BE2C (cell line): ENCODE measurements at regions not wholly inside any gene's neighbourhood (a gene's known extent, or its start where the extent isn't known, plus 50 kb on each side); places are given as distances from the start of the nearest gene placed in this dataset.

Experiments
- DNase-seq: peaks from one replicate; pipeline ENCODE4 v3.0.0-alpha.2; 2020
- H3K27me3 ChIP-seq: fragments of 250-450 bp; sonication (Bioruptor Pico); 2 replicates; pipeline ENCODE4 v1.5.1; 2020; ENCODE audit warnings: mild to moderate bottlenecking
- H3K36me3 ChIP-seq: fragments of 250-450 bp; sonication (Bioruptor Pico); 2 replicates; pipeline ENCODE4 v1.5.1; 2020; ENCODE audit warnings: mild to moderate bottlenecking
- H3K4me1 ChIP-seq: fragments of 250-450 bp; sonication (Bioruptor Pico); 2 replicates; pipeline ENCODE4 v1.5.1; 2020
- H3K4me3 ChIP-seq: 2 replicates; pipeline ENCODE4 v1.5.1; 2011; ENCODE audit warnings: low read depth, low read length
- H3K9me3 ChIP-seq: fragments of 250-450 bp; sonication (Bioruptor Pico); 2 replicates; pipeline ENCODE4 v1.5.1; 2020
- TF ChIP-seq, protein P1 (sequence below): IDR thresholded peaks from 2 replicates; pipeline ENCODE4 v1.5.1; 2012; ENCODE audit warnings: mild to moderate bottlenecking, low read depth, low read length

- H3K36me3 ChIP-seq = no peaks in the 10 kb centered on the region
- no peaks in the 10 kb centered on the region for H3K9me3 ChIP-seq
- no peaks in the 10 kb centered on the region for H3K27me3 ChIP-seq
- no peak overlapping the region for H3K4me3 ChIP-seq
- TF ChIP-seq, protein P1, sequence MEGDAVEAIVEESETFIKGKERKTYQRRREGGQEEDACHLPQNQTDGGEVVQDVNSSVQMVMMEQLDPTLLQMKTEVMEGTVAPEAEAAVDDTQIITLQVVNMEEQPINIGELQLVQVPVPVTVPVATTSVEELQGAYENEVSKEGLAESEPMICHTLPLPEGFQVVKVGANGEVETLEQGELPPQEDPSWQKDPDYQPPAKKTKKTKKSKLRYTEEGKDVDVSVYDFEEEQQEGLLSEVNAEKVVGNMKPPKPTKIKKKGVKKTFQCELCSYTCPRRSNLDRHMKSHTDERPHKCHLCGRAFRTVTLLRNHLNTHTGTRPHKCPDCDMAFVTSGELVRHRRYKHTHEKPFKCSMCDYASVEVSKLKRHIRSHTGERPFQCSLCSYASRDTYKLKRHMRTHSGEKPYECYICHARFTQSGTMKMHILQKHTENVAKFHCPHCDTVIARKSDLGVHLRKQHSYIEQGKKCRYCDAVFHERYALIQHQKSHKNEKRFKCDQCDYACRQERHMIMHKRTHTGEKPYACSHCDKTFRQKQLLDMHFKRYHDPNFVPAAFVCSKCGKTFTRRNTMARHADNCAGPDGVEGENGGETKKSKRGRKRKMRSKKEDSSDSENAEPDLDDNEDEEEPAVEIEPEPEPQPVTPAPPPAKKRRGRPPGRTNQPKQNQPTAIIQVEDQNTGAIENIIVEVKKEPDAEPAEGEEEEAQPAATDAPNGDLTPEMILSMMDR = no peak
- no peaks in the 10 kb centered on the region for H3K4me1 ChIP-seq
- DNase-seq = no peak
Measured at GRCh38 chr12:67410246-67410645, 141.1 kb downstream of the CAND1 start.

GRCh38 chr12:67410667-67411067 is 141.5 kb downstream of the CAND1 start:
- no peak for DNase-seq
- TF ChIP-seq, protein P1 = no peak
- no peaks in the 10 kb centered on the region for H3K4me1 ChIP-seq

DNA sequence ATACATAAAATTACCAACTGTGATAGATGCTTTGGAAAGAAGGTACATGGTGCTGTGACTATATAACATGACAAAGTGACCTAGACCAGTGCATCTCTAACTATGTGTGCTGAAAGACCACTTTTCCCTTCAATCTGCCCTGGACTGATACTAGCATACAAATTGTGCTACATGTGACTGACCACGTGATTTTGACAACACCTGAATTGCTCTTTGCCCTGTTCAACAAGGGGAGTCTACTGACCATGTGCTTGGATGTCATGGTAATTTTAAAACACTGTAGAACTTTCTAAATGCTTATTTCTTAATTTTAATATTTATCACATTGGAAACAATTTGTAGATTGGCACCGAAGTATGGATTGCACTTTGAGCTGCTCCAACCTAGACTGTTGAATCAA is 142.4 kb downstream of the CAND1 start:
- Histone ChIP-seq H3K36me3 (no peaks in the 10 kb centered on the region), H3K4me1 (no peaks in the 10 kb centered on the region), H3K9me3 (no peaks in the 10 kb centered on the region), H3K4me3 (no peak overlapping the region), H3K27me3 (no peaks in the 10 kb centered on the region)
- DNase-seq = no peak
- TF ChIP-seq, protein P1 = no peak

More at GRCh38 chr12:67410667-67411067, 141.5 kb downstream of the CAND1 start:
- H3K9me3 ChIP-seq = no peaks in the 10 kb centered on the region
- H3K4me3 ChIP-seq = no peak overlapping the region
- H3K36me3 ChIP-seq = no peaks in the 10 kb centered on the region
- H3K27me3 ChIP-seq = no peaks in the 10 kb centered on the region

GRCh38 chr12:67413577-67413976 is 144.4 kb downstream of the CAND1 start:
- Histone ChIP-seq H3K4me1 (no peaks in the 10 kb centered on the region), H3K9me3 (no peaks in the 10 kb centered on the region), H3K36me3 (no peaks in the 10 kb centered on the region), H3K27me3 (no peaks in the 10 kb centered on the region), H3K4me3 (no peak overlapping the region)
- TF ChIP-seq, protein P1 = no peak
- DNase-seq = no peak

DNA sequence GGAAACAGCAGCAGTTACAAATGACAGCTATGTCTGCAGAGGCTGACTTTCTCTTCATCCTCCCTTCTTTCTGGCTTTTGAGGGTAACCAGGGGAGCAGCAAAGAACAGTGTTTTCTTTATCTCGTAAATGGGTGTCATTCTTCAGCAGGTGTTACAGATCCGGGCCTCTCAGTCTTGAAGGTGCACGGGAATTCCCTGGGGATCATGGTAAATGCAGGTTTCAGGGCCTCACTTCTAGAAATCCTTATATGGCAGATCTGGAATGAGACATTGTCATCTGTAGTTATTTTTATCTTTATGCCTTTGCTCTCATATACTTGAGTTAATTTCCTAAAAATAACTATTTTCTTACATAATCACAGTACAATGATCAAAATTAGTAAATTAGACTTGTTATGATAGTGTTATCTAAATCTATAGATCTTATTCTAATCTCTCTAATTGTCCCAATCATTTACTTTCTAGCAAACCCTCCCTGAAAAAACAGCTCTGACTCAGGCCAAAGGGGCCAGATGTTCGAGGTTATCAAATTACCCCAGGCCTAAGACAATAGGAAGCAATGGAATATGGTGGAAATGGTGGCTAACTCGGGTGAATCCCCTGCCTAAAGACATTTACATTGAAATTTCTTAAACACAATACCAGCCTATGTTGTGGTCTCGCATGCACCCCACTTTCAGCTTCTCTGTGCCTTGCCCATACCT is 145.0 kb downstream of the CAND1 start:
- no peaks in the 10 kb centered on the region for H3K27me3 ChIP-seq
- no peaks in the 10 kb centered on the region for H3K9me3 ChIP-seq
- TF ChIP-seq, protein P1 = no peak
- H3K4me3 ChIP-seq = no peak overlapping the region
- no peaks in the 10 kb centered on the region for H3K4me1 ChIP-seq
- no peaks in the 10 kb centered on the region for H3K36me3 ChIP-seq
- DNase-seq = no peak

- no peak for DNase-seq
Measured at GRCh38 chr12:67415473-67415872, 146.3 kb downstream of the CAND1 start.

More at GRCh38 chr12:67415473-67415872, 146.3 kb downstream of the CAND1 start:
- Histone ChIP-seq H3K9me3 (no peaks in the 10 kb centered on the region), H3K36me3 (no peaks in the 10 kb centered on the region), H3K4me1 (no peaks in the 10 kb centered on the region), H3K4me3 (no peak overlapping the region), H3K27me3 (no peaks in the 10 kb centered on the region)
- TF ChIP-seq, protein P1 = peak; percentile 48
